ENCODE measurements at regions not wholly inside any gene's neighbourhood (a gene's known extent, or its start where the extent isn't known, plus 50 kb on each side); places are given as distances from the start of the nearest gene placed in this dataset.

- Histone ChIP-seq H3K79me2 (ENCODE audit: insufficient read depth, low read length) (no peaks in the 10 kb centered on the region), H3K4me2 (ENCODE audit: low read length) (no peak overlapping the region), H3K36me3 (ENCODE audit: insufficient read depth, low read length) (no peaks in the 10 kb centered on the region), H2AFZ (ENCODE audit: low read depth, low read length) (no peak overlapping the region), H3K27me3 (ENCODE audit: insufficient read depth, low read length) (no peaks in the 10 kb centered on the region), H3K9me3 (ENCODE audit: insufficient read depth, low read depth, low read length) (no peaks in the 10 kb centered on the region), H3K4me3 (ENCODE audit: insufficient read depth, low read depth, low read length) (no peak overlapping the region), H3K9ac (ENCODE audit: low read length) (no peak overlapping the region), H3K27ac (ENCODE audit: low read depth, low read length) (no peak overlapping the region), H3K4me1 (ENCODE audit: insufficient read depth, low read length) (peaks cover 12% of the 10 kb centered on the region), H4K20me1 (ENCODE audit: insufficient read depth, low read length) (no peaks in the 10 kb centered on the region)
- Mint-ChIP-seq H3K27ac (ENCODE audit: unreplicated experiment) (no peak overlapping the region), H3K36me3 (ENCODE audit: low read depth, unreplicated experiment) (no peaks in the 10 kb centered on the region), H3K9me3 (ENCODE audit: unreplicated experiment) (no peaks in the 10 kb centered on the region), H3K4me1 (ENCODE audit: low read depth, unreplicated experiment) (peaks cover 15% of the 10 kb centered on the region), H3K27me3 (ENCODE audit: low read depth, unreplicated experiment) (no peaks in the 10 kb centered on the region), H3K4me3 (ENCODE audit: unreplicated experiment) (no peak overlapping the region)
- no peak for TF ChIP-seq CTCF (IDR thresholded peaks at IDR 0.05; ENCODE audit: insufficient read depth, low read depth, low read length)
- FAIRE-seq (no peak), DNase-seq (ENCODE audit: low read depth) (no peak)
Measured at GRCh38 chr10:94133239-94133638, 139.5 kb downstream of the PLCE1 start.

GRCh38 chr10:94137747-94138146 is 144.0 kb downstream of the PLCE1 start:
- H3K36me3 ChIP-seq (ENCODE audit: insufficient read depth, low read length), result no peaks in the 10 kb centered on the region
- Mint-ChIP-seq H3K9me3 (ENCODE audit: unreplicated experiment) (no peaks in the 10 kb centered on the region), H3K4me3 (ENCODE audit: unreplicated experiment) (no peak overlapping the region), H3K27ac (ENCODE audit: unreplicated experiment) (no peak overlapping the region), H3K36me3 (ENCODE audit: low read depth, unreplicated experiment) (no peaks in the 10 kb centered on the region), H3K27me3 (ENCODE audit: low read depth, unreplicated experiment) (no peaks in the 10 kb centered on the region), H3K4me1 (ENCODE audit: low read depth, unreplicated experiment) (peaks cover 6% of the 10 kb centered on the region)
- no peak overlapping the region for H3K9ac ChIP-seq (ENCODE audit: low read length)
- TF ChIP-seq CTCF (IDR thresholded peaks at IDR 0.05; ENCODE audit: insufficient read depth, low read depth, low read length) (no peak), EZH2 (IDR thresholded peaks at IDR 0.05; ENCODE audit: insufficient read depth, low read length) (no peak)
- H3K4me1 ChIP-seq (ENCODE audit: insufficient read depth, low read length), result no peaks in the 10 kb centered on the region
- DNase-seq (ENCODE audit: low read depth) (no peak), FAIRE-seq (no peak)
- no peaks in the 10 kb centered on the region for H3K79me2 ChIP-seq (ENCODE audit: insufficient read depth, low read length)
- no peak overlapping the region for H2AFZ ChIP-seq (ENCODE audit: low read depth, low read length)
- no peaks in the 10 kb centered on the region for H3K27me3 ChIP-seq (ENCODE audit: insufficient read depth, low read length)
- H3K4me3 ChIP-seq (ENCODE audit: insufficient read depth, low read depth, low read length), result no peak overlapping the region
- H3K9me3 ChIP-seq (ENCODE audit: insufficient read depth, low read depth, low read length), result no peaks in the 10 kb centered on the region
- no peaks in the 10 kb centered on the region for H4K20me1 ChIP-seq (ENCODE audit: insufficient read depth, low read length)
- no peak overlapping the region for H3K4me2 ChIP-seq (ENCODE audit: low read length)
- H3K27ac ChIP-seq (ENCODE audit: low read depth, low read length), result no peak overlapping the region

GRCh38 chr10:94138391-94138790 is 144.7 kb downstream of the PLCE1 start:
- peak; percentile 69 for DNase-seq (ENCODE audit: low read depth)
- Histone ChIP-seq H3K27ac (ENCODE audit: low read depth, low read length) (no peak overlapping the region), H4K20me1 (ENCODE audit: insufficient read depth, low read length) (no peaks in the 10 kb centered on the region), H3K79me2 (ENCODE audit: insufficient read depth, low read length) (no peaks in the 10 kb centered on the region), H3K36me3 (ENCODE audit: insufficient read depth, low read length) (no peaks in the 10 kb centered on the region), H3K4me1 (ENCODE audit: insufficient read depth, low read length) (no peaks in the 10 kb centered on the region), H2AFZ (ENCODE audit: low read depth, low read length) (no peak overlapping the region), H3K4me2 (ENCODE audit: low read length) (no peak overlapping the region), H3K4me3 (ENCODE audit: insufficient read depth, low read depth, low read length) (no peak overlapping the region), H3K9ac (ENCODE audit: low read length) (no peak overlapping the region), H3K27me3 (ENCODE audit: insufficient read depth, low read length) (no peaks in the 10 kb centered on the region), H3K9me3 (ENCODE audit: insufficient read depth, low read depth, low read length) (no peaks in the 10 kb centered on the region)
- Mint-ChIP-seq H3K36me3 (ENCODE audit: low read depth, unreplicated experiment) (no peaks in the 10 kb centered on the region), H3K27ac (ENCODE audit: unreplicated experiment) (no peak overlapping the region), H3K4me3 (ENCODE audit: unreplicated experiment) (no peak overlapping the region), H3K27me3 (ENCODE audit: low read depth, unreplicated experiment) (no peaks in the 10 kb centered on the region), H3K4me1 (ENCODE audit: low read depth, unreplicated experiment) (peaks cover 6% of the 10 kb centered on the region), H3K9me3 (ENCODE audit: unreplicated experiment) (no peaks in the 10 kb centered on the region)
- no peak for TF ChIP-seq EZH2 (IDR thresholded peaks at IDR 0.05; ENCODE audit: insufficient read depth, low read length)
- TF ChIP-seq CTCF (IDR thresholded peaks at IDR 0.05; ENCODE audit: insufficient read depth, low read depth, low read length), result no peak
- FAIRE-seq, result peak; percentile 70
